Activated B cell treated with CpG ODN at 0.5 μM for 24 hours (primary cell): ENCODE measurements at regions not wholly inside any gene's neighbourhood (a gene's known extent, or its start where the extent isn't known, plus 50 kb on each side); places are given as distances from the start of the nearest gene placed in this dataset.

ENCODE experiments used
- ATAC-seq: fragments of 200-7000 bp; cut with Tn5 transposase; one replicate; pipeline ENCODE4 v1.10.0; 2021; ENCODE audit warnings: low read depth, mild to moderate bottlenecking, moderate library complexity
- CTCF ChIA-PET: fragments of 350-600 bp; sonication (Branson Sonifier 250); formaldehyde crosslinking; loops from one replicate; lab custom pipeline; 2021; ENCODE audit warnings: antibody characterized with exemption; lab: Charles Lee
- POLR2A ChIA-PET: fragments of 350-600 bp; sonication (Branson Sonifier 250); formaldehyde crosslinking; loops from one replicate; lab custom pipeline; 2021; ENCODE audit warnings: antibody characterized with exemption; lab: Charles Lee
- DNase-seq: peaks from one replicate; pipeline ENCODE4 v3.0.0; 2022
- H3K27ac Mint-ChIP-seq: one replicate; pipeline ENCODE4 v1.8.0; 2020; ENCODE audit warnings: mixed read lengths
- H3K27me3 Mint-ChIP-seq: one replicate; pipeline ENCODE4 v1.8.0; 2021; ENCODE audit warnings: mixed read lengths
- H3K36me3 Mint-ChIP-seq: one replicate; pipeline ENCODE4 v1.8.0; 2021; ENCODE audit warnings: low read depth, mixed read lengths
- H3K4me1 Mint-ChIP-seq: one replicate; pipeline ENCODE4 v1.8.0; 2021; ENCODE audit warnings: mixed read lengths
- H3K4me3 Mint-ChIP-seq: one replicate; pipeline ENCODE4 v1.8.0; 2020; ENCODE audit warnings: mild to moderate bottlenecking, mixed read lengths
- H3K9me3 Mint-ChIP-seq: one replicate; pipeline ENCODE4 v1.8.0; 2020; ENCODE audit warnings: mixed read lengths
- CTCF ChIP-seq: fragments of 200-600 bp; IDR thresholded peaks from one replicate; pipeline ENCODE4 v1.8.0; 2022; ENCODE audit warnings: antibody characterized with exemption, mild to moderate bottlenecking
- intact Hi-C: fragments of 100-400 bp; cut with micrococcal nuclease; formaldehyde crosslinking; loops from one replicate; pipeline ENCODE4 v1.15.1; 2024

- no peak overlapping the region for H3K27ac Mint-ChIP-seq
Observed at GRCh38 chr12:77486872-77487271, 343.8 kb upstream of the NAV3 start.

GRCh38 chr12:77485961-77486854, 344.5 kb upstream of the NAV3 start:
- no peak for TF ChIP-seq CTCF
- no peaks in the 10 kb centered on the region for H3K36me3 Mint-ChIP-seq
- H3K4me1 Mint-ChIP-seq: no peaks in the 10 kb centered on the region
- no peak overlapping the region for H3K27ac Mint-ChIP-seq
- DNase-seq (no peak), ATAC-seq (no peak)
- no peaks in the 10 kb centered on the region for H3K9me3 Mint-ChIP-seq
- CTCF ChIA-PET: no interaction called here
- intact Hi-C loops: no loop called here
- no peaks in the 10 kb centered on the region for H3K27me3 Mint-ChIP-seq
- POLR2A ChIA-PET: no interaction called here
- H3K4me3 Mint-ChIP-seq: no peak overlapping the region

More at GRCh38 chr12:77486872-77487271, 343.8 kb upstream of the NAV3 start:
- no peaks in the 10 kb centered on the region for H3K9me3 Mint-ChIP-seq
- POLR2A ChIA-PET: no interaction called here
- H3K36me3 Mint-ChIP-seq: no peaks in the 10 kb centered on the region
- CTCF ChIA-PET: no interaction called here
- H3K4me1 Mint-ChIP-seq: no peaks in the 10 kb centered on the region
- TF ChIP-seq CTCF: no peak
- intact Hi-C loops: no loop called here
- ATAC-seq (no peak), DNase-seq (no peak)
- no peak overlapping the region for H3K4me3 Mint-ChIP-seq
- H3K27me3 Mint-ChIP-seq: no peaks in the 10 kb centered on the region

- Mint-ChIP-seq H3K4me3 (no peak overlapping the region), H3K4me1 (no peaks in the 10 kb centered on the region), H3K36me3 (no peaks in the 10 kb centered on the region), H3K27ac (no peak overlapping the region), H3K27me3 (no peaks in the 10 kb centered on the region), H3K9me3 (no peaks in the 10 kb centered on the region)
- no peak for DNase-seq
- intact Hi-C loops: no loop called here
- ATAC-seq: no peak
- CTCF ChIA-PET: no interaction called here
- no peak for TF ChIP-seq CTCF
- POLR2A ChIA-PET: no interaction called here
Observed at GRCh38 chr12:77481687-77482086, 349.0 kb upstream of the NAV3 start.

GRCh38 chr12:77477907-77478533, 352.7 kb upstream of the NAV3 start:
- CTCF ChIA-PET: no interaction called here
- H3K4me1 Mint-ChIP-seq: no peaks in the 10 kb centered on the region
- H3K4me3 Mint-ChIP-seq: no peak overlapping the region
- no peak overlapping the region for H3K27ac Mint-ChIP-seq
- POLR2A ChIA-PET: no interaction called here
- no peaks in the 10 kb centered on the region for H3K36me3 Mint-ChIP-seq
- no peaks in the 10 kb centered on the region for H3K27me3 Mint-ChIP-seq
- DNase-seq: no peak
- intact Hi-C loops: no loop called here
- no peaks in the 10 kb centered on the region for H3K9me3 Mint-ChIP-seq
- no peak for ATAC-seq
- TF ChIP-seq CTCF: no peak

GRCh38 chr12:77471801-77472200, 358.9 kb upstream of the NAV3 start:
- Mint-ChIP-seq H3K27me3 (no peaks in the 10 kb centered on the region), H3K4me3 (no peak overlapping the region), H3K27ac (no peak overlapping the region), H3K9me3 (no peaks in the 10 kb centered on the region), H3K4me1 (no peaks in the 10 kb centered on the region), H3K36me3 (no peaks in the 10 kb centered on the region)
- ATAC-seq (no peak), DNase-seq (no peak)
- TF ChIP-seq CTCF: no peak
- ChIA-PET CTCF (no interaction called here), POLR2A (no interaction called here)
- intact Hi-C loops: no loop called here
